Motor neuron (in vitro differentiated cells): ENCODE measurements at regions not wholly inside any gene's neighbourhood (a gene's known extent, or its start where the extent isn't known, plus 50 kb on each side); places are given as distances from the start of the nearest gene placed in this dataset.

Experiments
- ATAC-seq, 8 experiments: fragments of 200-7000 bp; cut with Tn5 transposase; replicated peaks in 6 of 8; 2 replicates each; pipeline ENCODE4 v1.8.0; 2021; ENCODE audit warnings: mild to moderate bottlenecking in 8 of 8, moderate library complexity in 8 of 8
- H3K27ac ChIP-seq, 2 donors: fragments of 250-450 bp; sonication (Bioruptor Pico); 2 replicates each; pipeline ENCODE4 v1.9.0; 2021; ENCODE audit warnings: antibody characterized with exemption in 2 of 2, mild to moderate bottlenecking in 2 of 2, moderate library complexity in 1 of 2
- H3K4me1 ChIP-seq, 2 donors: fragments of 250-450 bp; sonication (Bioruptor Pico); replicated peaks in 1 of 2; 2 replicates each; pipeline ENCODE4 v1.6.1; 2021; ENCODE audit warnings: antibody characterized with exemption in 2 of 2, mild to moderate bottlenecking in 2 of 2, moderate library complexity in 1 of 2
- H3K4me3 ChIP-seq, 5 donors: fragments of 250-450 bp; sonication (Bioruptor Pico); 2 replicates each; pipeline ENCODE4 v1.9.0; 2021; ENCODE audit warnings: antibody characterized with exemption in 5 of 5, mild to moderate bottlenecking in 5 of 5, moderate library complexity in 4 of 5
- WGBS, 10 experiments: fragments of 450-650 bp; shearing (Covaris generic); methylation state at CpG; one replicate each; pipeline ENCODE4 v1.0.0; 2022; 5-methylcytosine and 5-hydroxymethylcytosine counted together
- in situ Hi-C, 9 experiments: fragments of 400-800 bp; cut with MboI; loops; one replicate each; pipeline ENCODE4 v1.15.0; 2021; ENCODE audit warnings: low sequenced_read_pairs in 9 of 9, low pct_unique_long_range_greater_than_20kb in 2 of 9; ENCODE audit not compliant: unreplicated experiment in 9 of 9

DNA sequence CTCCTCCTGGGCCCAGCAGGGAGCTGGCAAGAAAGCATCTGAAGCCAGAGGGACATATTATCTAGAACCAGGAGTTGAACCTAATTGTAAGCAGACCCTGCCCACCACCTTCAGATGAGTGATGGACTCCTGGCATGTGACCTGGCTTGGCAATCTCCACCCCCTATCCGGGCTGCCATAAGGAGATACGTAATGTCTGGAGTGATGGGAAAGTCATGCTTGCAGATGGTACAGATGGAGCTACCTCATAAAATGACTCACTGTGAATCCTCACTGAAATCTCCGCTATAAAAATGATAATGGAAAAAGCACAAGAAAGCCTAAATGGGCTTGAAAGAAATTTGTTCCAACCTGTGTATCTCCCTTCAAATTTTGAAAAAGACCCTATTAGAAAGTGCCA lies 157.5 kb downstream of the DMRT2 start:
- Histone ChIP-seq H3K4me3 (no peak overlapping the region), H3K4me1 (peaks cover 0 to 4% of the 10 kb centered on the region in 2 donors), H3K27ac (no peak overlapping the region)
- WGBS, 10 experiments, result 0 to 100% (median 61%) methylated on average over 1 to 3 of the region's 3 CpGs; no CpG with 5 or more reads in 2 of the 10 experiments
- ATAC-seq, result peak in 5 of 8 experiments; percentile 82 to 92 (median 85)
- in situ Hi-C loops, result no loop called here

DNA sequence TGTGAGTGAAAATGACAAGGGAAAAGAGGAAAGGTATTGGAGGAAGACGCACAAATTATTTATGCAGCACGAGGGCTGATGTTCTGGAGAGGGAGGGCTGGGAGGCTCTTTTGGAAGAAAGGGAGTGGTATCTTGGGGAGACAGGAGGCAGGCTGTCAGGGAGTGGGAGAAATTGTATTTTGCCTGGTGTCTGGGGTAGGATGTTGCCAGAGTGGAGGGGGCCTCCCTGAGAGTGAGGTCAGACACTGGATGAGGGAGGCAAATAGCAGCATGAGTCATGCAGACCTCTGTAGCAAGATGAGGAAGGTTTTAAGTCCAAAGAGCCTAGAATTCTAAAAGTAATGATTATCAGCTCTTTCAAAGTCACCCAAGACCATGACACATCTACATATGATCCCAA lies 158.0 kb downstream of the DMRT2 start:
- in situ Hi-C loops, result no loop called here
- 7 to 86% (median 47%) methylated on average over 1 to 2 of the region's 2 CpGs; no CpG with 5 or more reads in 3 of the 10 experiments for WGBS, 10 experiments
- peak in 5 of 8 experiments; percentile 93 to 97 (median 95) for ATAC-seq
- Histone ChIP-seq H3K4me3 (no peak overlapping the region), H3K4me1 (no peaks in the 10 kb centered on the region), H3K27ac (no peak overlapping the region)

DNA sequence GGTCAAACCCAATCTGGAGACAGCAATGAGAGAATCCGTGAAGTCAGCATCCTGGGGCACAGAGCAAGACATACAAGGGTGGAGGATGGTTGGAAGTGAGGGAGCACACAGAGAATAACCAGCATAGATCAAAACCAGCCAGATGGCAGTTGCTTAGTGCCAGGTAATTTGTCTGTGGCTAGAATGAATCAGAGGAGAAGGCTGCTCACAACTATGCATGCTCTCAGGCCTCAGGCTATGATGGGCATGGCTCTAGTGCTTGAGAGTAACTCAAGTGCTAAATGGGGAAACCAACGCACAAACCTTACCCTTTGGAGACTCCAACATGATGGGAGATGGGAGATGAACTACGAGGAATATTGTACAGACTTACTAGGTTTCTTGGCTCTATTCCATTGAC lies 160.8 kb downstream of the DMRT2 start:
- ATAC-seq, result no peak
- no peak overlapping the region for H3K27ac ChIP-seq
- in situ Hi-C loops, result no loop called here
- no peak overlapping the region for H3K4me3 ChIP-seq
- no peaks in the 10 kb centered on the region for H3K4me1 ChIP-seq
- 17 to 100% (median 78%) methylated on average over 1 to 3 of the region's 3 CpGs; no CpG with 5 or more reads in 5 of the 10 experiments for WGBS, 10 experiments

DNA sequence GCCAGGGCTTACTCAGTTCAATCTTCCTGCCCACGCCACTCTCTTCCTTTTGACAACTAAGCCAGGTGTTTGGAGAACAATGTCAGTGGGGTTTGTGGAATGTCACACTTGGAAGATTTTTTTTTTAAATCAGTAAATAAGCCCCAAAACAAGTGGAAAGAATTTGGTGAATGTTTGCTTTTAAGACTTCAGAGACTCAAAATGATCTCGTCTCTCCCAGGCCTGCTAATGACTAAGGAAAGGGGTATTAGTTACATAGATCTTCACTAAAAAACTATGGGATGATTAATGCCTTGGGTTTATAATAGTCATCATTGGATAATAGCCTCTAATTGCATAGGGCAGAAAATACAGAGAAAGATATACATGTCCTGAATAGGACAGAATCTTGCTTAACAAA lies 166.4 kb downstream of the DMRT2 start:
- in situ Hi-C loops, result no loop called here
- Histone ChIP-seq H3K27ac (no peak overlapping the region), H3K4me1 (peaks cover 0 to 2% of the 10 kb centered on the region in 2 donors), H3K4me3 (no peak overlapping the region)
- WGBS, 10 experiments, result 20 to 100% (median 74%) methylated on average over 1 to 2 of the region's 2 CpGs; no CpG with 5 or more reads in 2 of the 10 experiments
- ATAC-seq, result no peak

DNA sequence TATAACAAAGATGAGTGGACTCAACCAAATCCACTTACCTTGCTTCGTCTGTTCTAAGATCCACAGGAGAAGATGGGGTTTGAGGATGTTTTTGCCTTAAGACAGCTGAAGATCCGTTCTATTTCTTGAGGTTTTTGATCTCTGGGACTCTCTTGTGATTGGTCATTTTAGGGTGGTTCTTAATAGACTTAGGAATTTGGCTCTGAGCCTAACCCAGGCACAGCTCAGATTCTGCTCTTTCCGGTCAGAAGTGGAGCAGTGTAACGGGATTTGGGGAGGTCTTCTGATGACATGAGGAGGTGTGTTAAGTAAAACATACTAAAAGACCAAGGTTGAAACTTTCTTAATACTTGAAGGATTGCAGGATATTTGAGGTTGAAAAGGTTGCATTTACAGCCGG lies 166.9 kb downstream of the DMRT2 start:
- H3K4me3 ChIP-seq, result no peak overlapping the region
- no peak for ATAC-seq

DNA sequence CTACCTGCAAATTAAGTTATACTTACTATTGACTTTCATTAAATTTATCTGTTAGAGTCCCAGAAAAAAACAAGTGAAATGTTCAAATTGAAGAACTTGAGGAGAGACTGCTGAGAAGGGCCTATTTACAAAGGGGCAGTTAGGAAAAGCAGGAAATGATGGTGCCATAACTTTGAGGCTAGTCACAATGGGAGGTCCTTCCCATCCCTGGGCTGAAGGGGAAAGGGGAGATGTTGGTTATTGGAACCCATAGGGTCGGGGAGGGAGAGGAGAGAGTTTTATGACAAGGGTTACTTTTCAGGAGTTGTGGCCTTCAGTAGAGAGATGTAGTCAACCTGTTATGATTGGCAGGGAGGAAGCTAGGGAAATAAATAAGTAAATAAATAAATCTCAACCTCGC lies 169.1 kb downstream of the DMRT2 start:
- WGBS, 10 experiments, result 43 to 100% (median 93%) methylated on average over 1 to 2 of the region's 2 CpGs; no CpG with 5 or more reads in 2 of the 10 experiments
- Histone ChIP-seq H3K4me3 (no peak overlapping the region), H3K27ac (no peak overlapping the region), H3K4me1 (peaks cover 4% of the 10 kb centered on the region in 2 donors)
- in situ Hi-C loops, result no loop called here
- ATAC-seq, result no peak

More for the DNA sequence above, 166.9 kb downstream of the DMRT2 start:
- Histone ChIP-seq H3K4me1 (peaks cover 4% of the 10 kb centered on the region in 2 donors), H3K27ac (no peak overlapping the region)
- in situ Hi-C loops, result no loop called here
- WGBS, 10 experiments, result 34 to 100% (median 80%) methylated on average over 1 to 4 of the region's 5 CpGs; no CpG with 5 or more reads in 1 of the 10 experiments

DNA sequence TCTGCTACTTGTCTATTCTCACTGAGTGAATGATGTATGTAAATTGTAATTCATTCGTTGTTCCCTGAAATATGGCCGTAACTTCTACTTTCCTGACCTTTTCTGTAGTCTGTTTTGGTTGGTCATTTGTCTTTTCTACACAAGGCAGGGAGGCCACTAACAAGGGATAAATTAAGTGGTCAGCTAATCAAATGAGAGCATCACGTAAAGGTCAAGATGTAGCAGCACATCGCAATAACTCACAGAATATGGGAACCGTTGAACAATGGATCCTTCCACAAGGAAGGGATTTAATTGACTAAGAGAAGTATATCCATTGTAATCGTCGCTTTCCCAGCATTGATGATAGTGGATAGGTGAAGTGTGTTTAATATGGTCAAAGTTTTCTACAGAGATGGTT lies 171.1 kb downstream of the DMRT2 start:
- Histone ChIP-seq H3K4me1 (peaks cover 4% of the 10 kb centered on the region in 2 donors), H3K4me3 (no peak overlapping the region), H3K27ac (no peak overlapping the region)
- in situ Hi-C loops, result no loop called here
- WGBS, 10 experiments, result 6 to 85% (median 41%) methylated on average over 2 to 7 of the region's 7 CpGs; no CpG with 5 or more reads in 2 of the 10 experiments
- peak in 5 of 8 experiments; percentile 36 to 66 (median 46) for ATAC-seq

DNA sequence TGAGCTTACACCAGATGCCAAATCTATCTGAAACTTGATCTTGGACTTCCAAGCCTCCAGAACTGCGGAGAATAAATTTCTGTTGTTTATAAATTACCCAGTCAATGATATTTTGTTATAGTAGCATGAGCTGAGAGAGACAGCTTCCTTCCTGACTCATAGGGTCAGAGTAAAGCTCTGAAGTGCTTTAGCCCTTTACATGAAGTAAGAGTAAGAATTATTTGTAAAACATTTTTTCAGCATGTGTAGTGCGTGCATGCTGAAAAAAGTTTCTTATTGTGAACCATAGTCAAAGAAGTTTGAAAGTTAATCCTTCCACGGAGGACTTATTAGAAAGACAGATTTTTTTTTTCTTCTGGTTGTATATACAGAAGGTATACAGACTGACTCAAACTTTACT lies 172.4 kb downstream of the DMRT2 start:
- no peak overlapping the region for H3K27ac ChIP-seq
- WGBS, 10 experiments, result 6 to 100% (median 60%) methylated on average over 1 to 3 of the region's 3 CpGs; no CpG with 5 or more reads in 1 of the 10 experiments
- peaks cover 4% of the 10 kb centered on the region in 2 donors for H3K4me1 ChIP-seq
- ATAC-seq, result no peak
- no peak overlapping the region for H3K4me3 ChIP-seq
- in situ Hi-C loops, result no loop called here

DNA sequence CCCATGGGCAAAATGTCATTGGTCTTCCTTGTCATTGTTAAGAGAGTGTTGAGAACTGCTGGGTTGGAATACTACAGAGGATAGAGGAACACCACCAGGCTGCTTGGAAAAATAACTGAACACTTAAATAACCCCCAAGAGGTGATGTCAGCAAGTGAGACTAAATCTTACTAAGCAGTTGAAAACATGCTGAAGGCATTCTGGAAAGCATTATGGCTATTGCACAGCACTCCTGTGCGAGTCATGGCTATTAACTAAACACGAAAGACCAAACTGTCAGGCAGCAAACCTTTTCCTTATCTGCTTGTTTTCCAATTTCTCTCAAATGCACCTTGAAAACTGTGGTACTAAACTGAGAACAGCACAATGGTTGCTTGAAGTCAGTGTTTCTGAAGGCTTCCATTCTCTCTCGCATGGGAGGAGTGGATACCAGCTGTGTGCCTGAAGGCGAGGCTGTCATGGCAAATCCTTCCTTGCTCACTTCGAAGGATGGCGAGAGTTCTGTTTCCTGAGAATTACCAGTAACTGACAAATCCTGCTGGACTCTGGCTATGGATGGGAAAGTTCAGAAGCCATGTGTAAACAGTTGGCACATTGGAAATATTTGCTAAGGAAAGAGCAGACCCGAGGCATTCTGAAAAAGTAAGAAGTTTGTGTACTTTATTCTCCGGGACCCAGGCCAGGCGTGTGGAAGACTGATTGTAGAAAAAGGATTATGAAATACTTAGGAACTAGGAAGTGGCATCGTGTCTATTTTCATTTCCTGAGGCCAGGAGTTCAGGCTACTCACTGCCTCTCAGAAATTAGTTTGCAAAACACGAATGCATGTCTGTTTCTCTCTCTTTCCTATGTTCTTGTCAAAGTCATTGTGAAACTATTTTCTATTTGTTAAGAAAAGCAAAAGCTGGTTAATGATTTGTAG lies 182.1 kb downstream of the DMRT2 start:
- ATAC-seq, result peak in 5 of 8 experiments; percentile 29 to 89 (median 51)
- no peak overlapping the region for H3K27ac ChIP-seq
- WGBS, 10 experiments, result 8 to 86% (median 54%) methylated on average over 3 to 11 of the region's 11 CpGs; no CpG with 5 or more reads in 2 of the 10 experiments
- no peak overlapping the region for H3K4me3 ChIP-seq
- no peaks in the 10 kb centered on the region for H3K4me1 ChIP-seq
- in situ Hi-C loops, result no loop called here

DNA sequence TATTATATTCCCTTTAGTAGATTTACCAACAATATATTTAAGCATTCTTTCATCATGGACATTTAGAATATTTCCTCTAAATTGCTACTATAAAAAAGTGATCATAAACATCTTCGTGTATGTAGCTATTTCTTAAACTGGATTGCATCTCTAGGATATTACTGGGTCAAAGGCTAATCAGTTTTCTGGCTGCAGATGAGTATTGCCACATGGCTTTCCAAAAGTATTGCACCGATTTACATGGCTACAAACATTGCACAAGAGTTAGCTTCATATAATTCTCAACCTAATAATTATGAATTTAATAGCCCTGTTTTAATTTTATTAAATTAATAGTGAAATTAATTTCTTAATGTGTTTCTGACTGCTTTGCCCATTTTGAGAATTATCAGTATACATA lies 183.4 kb downstream of the DMRT2 start:
- H3K4me3 ChIP-seq, result no peak overlapping the region
- H3K27ac ChIP-seq, result no peak overlapping the region
- no peaks in the 10 kb centered on the region for H3K4me1 ChIP-seq
- in situ Hi-C loops, result no loop called here
- 0 to 100% (median 88%) methylated on average over 1 to 2 of the region's 2 CpGs for WGBS, 10 experiments
- no peak for ATAC-seq

DNA sequence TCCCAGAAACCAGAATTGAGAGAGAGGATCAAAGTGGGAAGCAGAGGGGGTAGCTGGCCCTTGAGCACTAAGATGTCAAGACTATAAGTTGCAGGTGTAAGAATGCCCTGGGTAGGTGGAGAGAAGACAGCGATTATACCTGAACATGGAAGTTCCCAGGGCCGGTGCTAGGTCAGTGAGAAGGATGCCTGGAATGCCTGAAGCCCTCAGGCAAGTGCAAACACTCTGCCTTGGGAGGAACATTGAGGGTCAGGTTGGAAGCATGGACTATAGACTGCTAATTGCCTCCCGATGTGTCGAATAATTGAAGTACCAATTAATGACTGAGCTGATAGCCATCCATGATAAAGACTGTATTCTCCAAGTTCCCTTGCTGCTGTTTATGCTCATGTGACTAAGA lies 185.5 kb downstream of the DMRT2 start:
- in situ Hi-C loops, result no loop called here
- ATAC-seq, result no peak

DNA sequence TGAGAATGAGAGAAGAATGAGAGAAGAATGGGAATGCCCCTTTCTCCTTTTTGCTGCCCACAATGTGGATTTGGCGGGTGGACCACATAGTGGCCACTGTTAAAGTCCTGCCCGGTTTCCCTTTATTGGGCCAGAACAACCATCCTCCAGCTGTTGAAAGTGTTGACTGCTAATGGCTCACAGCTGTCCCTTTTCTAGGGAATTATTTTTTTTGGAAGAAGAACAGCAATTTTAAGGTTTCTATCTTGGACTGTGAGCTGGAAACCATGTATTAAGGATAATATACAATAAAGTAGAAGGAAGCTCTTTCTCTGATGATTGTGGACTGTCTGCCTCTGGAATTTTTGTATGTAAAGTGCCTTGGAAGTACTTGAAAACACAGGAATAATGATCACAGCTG lies 185.9 kb downstream of the DMRT2 start:
- no peaks in the 10 kb centered on the region for H3K4me1 ChIP-seq
- in situ Hi-C loops, result no loop called here
- no peak for ATAC-seq
- WGBS, 10 experiments, result 40 to 85% (median 79%) methylated on average over 1 to 2 of the region's 2 CpGs; no CpG with 5 or more reads in 5 of the 10 experiments
- no peak overlapping the region for H3K4me3 ChIP-seq
- no peak overlapping the region for H3K27ac ChIP-seq

More for the DNA sequence above, 185.5 kb downstream of the DMRT2 start:
- no peak overlapping the region for H3K4me3 ChIP-seq
- no peak overlapping the region for H3K27ac ChIP-seq
- WGBS, 10 experiments, result 23 to 100% (median 80%) methylated on average over 1 to 4 of the region's 4 CpGs
- H3K4me1 ChIP-seq, result no peaks in the 10 kb centered on the region

DNA sequence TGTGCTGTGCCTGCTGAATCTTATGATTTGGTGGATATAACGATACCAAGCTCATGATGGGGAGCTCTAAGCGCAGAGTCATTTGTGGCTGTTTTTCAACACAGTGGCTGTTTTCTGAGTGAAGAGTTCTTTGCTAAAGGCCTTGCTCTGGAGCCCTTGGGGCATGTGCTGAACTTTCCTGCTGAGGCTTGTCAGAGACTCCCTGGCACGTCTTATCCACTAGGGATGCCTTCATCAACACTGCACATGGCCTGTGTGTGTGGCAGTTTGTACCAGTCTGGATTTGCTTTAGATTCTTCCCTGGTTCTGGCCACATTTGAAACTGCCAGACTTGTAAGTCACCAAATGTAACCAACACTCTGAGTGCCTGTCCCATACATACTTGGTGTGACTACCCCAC lies 188.2 kb downstream of the DMRT2 start:
- in situ Hi-C loops, result no loop called here
- WGBS, 10 experiments, result 50 to 100% (median 84%) methylated on average over 1 to 3 of the region's 3 CpGs; no CpG with 5 or more reads in 6 of the 10 experiments
- H3K4me1 ChIP-seq, result no peaks in the 10 kb centered on the region
- no peak for ATAC-seq
- H3K4me3 ChIP-seq, result no peak overlapping the region
- H3K27ac ChIP-seq, result no peak overlapping the region
